ENCODE measurements at regions not wholly inside any gene's neighbourhood (a gene's known extent, or its start where the extent isn't known, plus 50 kb on each side); places are given as distances from the start of the nearest gene placed in this dataset.

- Histone ChIP-seq H3K27me3 (replicated peaks in 1 of 7) (no peaks in the 10 kb centered on the region), H3K9me3 (no peaks in the 10 kb centered on the region), H3K4me1 (no peaks in the 10 kb centered on the region), H3K36me3 (no peaks in the 10 kb centered on the region), H3K27ac (no peak overlapping the region), H3K4me3 (no peak overlapping the region)
- WGBS, 5 donors, result 48 to 72% (median 55%) methylated on average over 1 of the region's 1 CpG
- intact Hi-C loops (cut with DNase I; ENCODE audit: low total_unique reads), result no loop called here
- no peak for TF ChIP-seq POLR2AphosphoS5 (IDR thresholded peaks at IDR 0.05)
- TF ChIP-seq CTCF (IDR thresholded peaks at IDR 0.05 in 8 of 11, conservative IDR thresholded peaks at IDR 0.05 in 3 of 11), result no peak
- no peak for TF ChIP-seq POLR2A (IDR thresholded peaks at IDR 0.05)
- DNase-seq, result no peak
These were observed 2250.0 kb upstream of the AGA start for GRCh38 chr4:179692222-179692621.

- TF ChIP-seq POLR2A (IDR thresholded peaks at IDR 0.05) (no peak), CTCF (IDR thresholded peaks at IDR 0.05 in 8 of 11, conservative IDR thresholded peaks at IDR 0.05 in 3 of 11) (no peak), POLR2AphosphoS5 (IDR thresholded peaks at IDR 0.05) (no peak)
- no peak for DNase-seq
- WGBS, 5 donors, result 83 to 85% (median 84%) methylated on average over 4 to 5 of the region's 5 CpGs
- H3K4me1 ChIP-seq, result no peaks in the 10 kb centered on the region
- H3K27me3 ChIP-seq (replicated peaks in 1 of 7), result no peaks in the 10 kb centered on the region
- no peak overlapping the region for H3K4me3 ChIP-seq
- H3K9me3 ChIP-seq, result no peaks in the 10 kb centered on the region
- intact Hi-C loops (cut with DNase I; ENCODE audit: low total_unique reads), result no loop called here
- H3K36me3 ChIP-seq, result no peaks in the 10 kb centered on the region
- no peak overlapping the region for H3K27ac ChIP-seq
These were observed 2252.9 kb upstream of the AGA start for GRCh38 chr4:179695175-179695574.

- Histone ChIP-seq H3K27ac (no peak overlapping the region), H3K9me3 (no peaks in the 10 kb centered on the region), H3K4me1 (no peaks in the 10 kb centered on the region), H3K4me3 (no peak overlapping the region), H3K36me3 (no peaks in the 10 kb centered on the region), H3K27me3 (replicated peaks in 1 of 7) (no peaks in the 10 kb centered on the region)
- TF ChIP-seq CTCF (IDR thresholded peaks at IDR 0.05 in 8 of 11, conservative IDR thresholded peaks at IDR 0.05 in 3 of 11) (no peak), POLR2AphosphoS5 (IDR thresholded peaks at IDR 0.05) (no peak)
- WGBS, 5 donors, result 71 to 86% (median 84%) methylated on average over 5 of the region's 5 CpGs
- DNase-seq, result no peak
- intact Hi-C loops (cut with DNase I; ENCODE audit: low total_unique reads), result no loop called here
These were observed 2256.1 kb upstream of the AGA start for GRCh38 chr4:179698321-179698720.

- TF ChIP-seq POLR2A (IDR thresholded peaks at IDR 0.05) (no peak), POLR2AphosphoS5 (IDR thresholded peaks at IDR 0.05) (no peak), CTCF (IDR thresholded peaks at IDR 0.05 in 8 of 11, conservative IDR thresholded peaks at IDR 0.05 in 3 of 11) (no peak)
- intact Hi-C loops (cut with DNase I; ENCODE audit: low total_unique reads), result no loop called here
- no peaks in the 10 kb centered on the region for H3K36me3 ChIP-seq
- 50 to 61% (median 57%) methylated on average over 4 of the region's 4 CpGs for WGBS, 5 donors
- peaks cover 0 to 8% (median 0%) of the 10 kb centered on the region in 8 donors for H3K9me3 ChIP-seq
- no peak for DNase-seq
- no peak overlapping the region for H3K27ac ChIP-seq
- no peaks in the 10 kb centered on the region for H3K4me1 ChIP-seq
- no peaks in the 10 kb centered on the region for H3K27me3 ChIP-seq (replicated peaks in 1 of 7)
- H3K4me3 ChIP-seq, result no peak overlapping the region
These were observed 2267.9 kb upstream of the AGA start for GRCh38 chr4:179709961-179710624.
